GM19372 (cell line): ENCODE measurements at regions not wholly inside any gene's neighbourhood (a gene's known extent, or its start where the extent isn't known, plus 50 kb on each side); places are given as distances from the start of the nearest gene placed in this dataset.

ENCODE experiments used
- ATAC-seq: cut with Tn5 transposase; IDR thresholded peaks from one replicate; pipeline ENCODE4 v1.9.1; 2021; ENCODE audit warnings: mild to moderate bottlenecking, low read depth, moderate library complexity; ENCODE audit not compliant: unreplicated experiment

DNA sequence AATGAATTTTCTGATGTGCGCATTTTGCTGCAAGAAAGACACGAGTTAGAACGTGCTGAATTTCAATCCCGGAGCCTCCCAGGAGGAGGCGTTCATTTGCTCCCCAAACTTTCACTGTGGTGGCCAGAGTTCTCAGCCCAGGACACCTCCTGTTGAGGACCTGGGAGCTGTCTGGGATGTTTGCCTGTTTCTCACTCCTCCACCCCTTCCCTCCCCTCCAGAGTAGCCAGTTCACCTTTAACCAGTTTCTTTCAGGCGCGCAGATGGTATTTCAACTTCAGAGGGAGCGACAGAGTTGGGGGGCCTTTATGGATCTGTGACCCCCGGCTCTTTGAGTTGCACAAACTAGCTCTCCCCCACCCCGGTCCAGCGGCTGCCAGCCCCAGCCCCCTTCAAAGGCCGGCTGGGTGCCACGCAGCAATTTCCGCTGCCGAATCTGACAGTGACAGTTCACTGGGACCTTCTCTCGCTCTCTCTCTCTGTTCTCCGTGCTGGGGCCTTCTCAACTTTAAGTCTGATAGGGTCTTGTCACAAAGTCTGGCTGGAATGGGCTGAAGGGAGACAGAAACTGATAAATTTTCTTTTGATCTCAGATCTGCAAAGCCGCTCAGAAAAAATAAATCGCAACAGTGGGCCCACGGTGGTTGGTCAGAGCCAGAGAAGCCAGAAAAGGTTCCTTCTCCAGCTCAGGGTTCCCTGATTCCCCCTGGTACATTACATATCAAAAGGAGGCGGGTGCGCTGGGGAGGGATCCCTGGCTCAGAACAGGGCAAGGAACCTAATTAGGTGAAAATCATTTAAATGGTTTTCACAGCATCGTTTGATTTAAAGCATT, 100.0 kb upstream of the STX18 start:
- ATAC-seq: no peak

DNA sequence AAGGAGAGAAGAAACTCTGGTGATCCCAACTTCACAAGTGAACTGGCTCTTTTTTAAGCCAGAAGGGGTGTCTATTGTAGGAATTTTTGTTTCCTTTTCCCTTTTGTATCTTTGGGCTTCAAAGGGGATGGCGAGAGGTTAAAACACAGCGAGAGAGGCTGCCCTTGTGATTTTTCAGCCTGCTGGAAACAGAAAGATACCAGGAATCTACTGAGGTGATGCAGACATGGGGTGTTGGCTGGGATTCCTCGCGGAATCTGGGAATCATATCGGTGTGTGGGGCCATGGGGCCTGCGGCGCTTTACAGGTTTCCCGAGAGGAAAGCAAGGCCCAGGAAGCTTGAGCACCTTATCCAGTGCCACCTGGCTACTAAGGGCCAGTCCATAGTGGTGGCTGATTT, 99.4 kb upstream of the STX18 start:
- ATAC-seq: no peak

DNA sequence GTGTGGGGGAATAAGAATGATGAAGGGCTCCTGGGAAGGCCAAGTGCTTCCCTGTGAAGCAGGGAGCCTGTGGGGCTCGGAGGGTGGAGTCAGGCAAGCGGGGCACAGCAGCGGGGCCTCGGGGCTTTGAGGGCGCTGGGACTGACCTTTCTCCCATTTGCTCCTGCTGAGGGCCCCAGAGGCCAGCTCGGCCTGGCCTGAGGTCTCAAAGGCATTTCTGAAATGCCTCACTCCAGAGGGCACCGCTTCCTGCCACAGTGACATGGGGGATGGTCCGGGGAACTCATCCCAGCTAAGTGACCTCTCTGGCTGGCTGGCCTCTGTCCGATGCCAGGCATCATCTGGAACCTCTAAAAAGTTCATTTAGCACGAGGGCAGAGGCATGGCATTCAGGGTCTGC, 98.8 kb upstream of the STX18 start:
- ATAC-seq: no peak

DNA sequence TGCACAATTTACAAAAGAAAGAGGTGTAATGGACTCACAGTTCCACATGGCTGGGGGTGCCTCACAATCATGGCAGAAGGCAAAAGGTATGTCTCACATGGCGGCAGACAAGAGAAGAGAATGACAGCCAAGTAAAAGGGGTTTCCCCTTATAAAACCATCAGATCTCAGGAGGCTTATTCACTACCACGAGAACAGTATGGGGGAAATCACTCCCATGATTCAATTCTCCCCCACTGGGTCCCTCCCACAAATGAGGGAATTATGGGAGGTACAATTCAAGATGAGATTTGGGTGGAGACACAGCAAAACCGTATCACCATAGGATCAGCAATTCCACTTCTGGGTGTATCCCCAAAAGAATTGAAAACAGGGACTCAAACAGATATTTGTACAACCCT, 97.5 kb upstream of the STX18 start:
- ATAC-seq: no peak

DNA sequence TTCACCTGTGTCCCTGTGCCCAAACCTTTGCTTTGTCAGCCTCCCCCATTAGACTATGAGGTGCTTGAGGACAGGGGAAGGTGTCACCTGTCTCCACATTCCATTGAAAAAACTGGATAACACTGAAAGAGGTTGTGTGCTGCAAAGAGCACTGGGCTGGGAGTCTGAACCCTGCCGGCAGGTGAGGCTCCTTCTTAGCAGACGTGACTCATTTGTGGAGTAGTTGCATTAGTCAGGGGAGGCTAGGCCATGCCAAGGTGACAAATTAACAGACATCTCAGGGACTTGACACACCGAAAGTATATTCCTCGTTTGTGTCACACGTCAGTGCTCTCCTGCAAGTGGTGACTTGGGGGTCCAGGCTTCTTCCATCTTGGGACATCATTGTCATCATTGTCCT, 95.9 kb upstream of the STX18 start:
- no peak for ATAC-seq

DNA sequence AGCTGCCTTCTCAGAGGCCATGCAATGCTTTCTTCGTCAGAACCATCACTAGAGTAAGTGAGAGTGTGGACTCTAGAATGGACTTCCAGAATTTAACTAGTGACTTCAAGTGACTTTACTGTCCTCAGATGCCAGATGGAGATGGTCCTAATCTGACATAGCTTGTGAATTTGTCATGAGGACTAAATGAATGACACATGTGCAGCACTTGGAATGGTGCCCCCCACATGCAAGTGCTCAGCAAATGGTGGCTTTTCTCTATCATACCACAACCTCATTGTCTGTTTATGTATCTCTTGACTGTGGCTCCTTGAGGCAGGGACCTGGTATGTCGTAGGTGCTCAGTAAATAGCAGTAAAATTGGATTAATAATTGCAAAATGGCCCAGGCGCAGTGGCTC, 91.6 kb upstream of the STX18 start:
- ATAC-seq: no peak

DNA sequence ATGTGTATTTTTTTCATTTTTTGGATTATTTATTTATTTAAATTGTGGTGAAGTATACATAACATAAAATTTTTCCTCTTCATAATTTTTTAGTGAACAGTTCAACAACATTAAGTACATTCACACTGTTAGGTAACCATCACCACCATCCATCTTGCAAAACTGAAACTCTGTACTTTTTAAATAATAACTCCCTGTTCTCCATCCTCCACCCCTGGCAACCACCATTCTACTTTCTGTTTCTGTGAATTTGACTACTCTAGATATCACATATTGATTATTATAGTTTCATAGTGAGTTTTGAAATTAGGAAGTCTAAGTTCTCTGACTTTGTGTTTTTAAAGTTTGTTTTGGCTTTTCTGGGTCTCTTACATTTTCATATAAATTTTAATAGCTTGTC, 89.3 kb upstream of the STX18 start:
- ATAC-seq: peak; percentile 91

DNA sequence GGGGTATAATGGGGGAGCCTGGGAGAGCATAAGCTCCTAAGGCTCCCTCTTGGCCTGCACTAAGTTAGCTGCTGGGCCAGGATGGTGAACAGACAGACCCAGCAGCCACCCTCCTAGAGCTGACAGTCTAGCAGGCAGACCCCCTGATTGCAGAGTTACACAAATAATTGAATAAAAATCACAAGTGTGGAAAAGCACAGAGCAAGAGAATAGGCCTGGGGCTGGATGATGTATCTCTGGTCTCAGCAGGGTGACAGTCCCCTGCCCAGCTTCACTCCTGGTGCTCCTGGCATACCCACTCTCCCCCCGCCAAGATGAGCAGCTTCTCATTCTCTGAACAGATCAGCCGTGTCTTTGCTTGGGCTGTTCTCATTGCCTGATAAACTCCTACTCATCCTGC, 86.1 kb upstream of the STX18 start:
- no peak for ATAC-seq

DNA sequence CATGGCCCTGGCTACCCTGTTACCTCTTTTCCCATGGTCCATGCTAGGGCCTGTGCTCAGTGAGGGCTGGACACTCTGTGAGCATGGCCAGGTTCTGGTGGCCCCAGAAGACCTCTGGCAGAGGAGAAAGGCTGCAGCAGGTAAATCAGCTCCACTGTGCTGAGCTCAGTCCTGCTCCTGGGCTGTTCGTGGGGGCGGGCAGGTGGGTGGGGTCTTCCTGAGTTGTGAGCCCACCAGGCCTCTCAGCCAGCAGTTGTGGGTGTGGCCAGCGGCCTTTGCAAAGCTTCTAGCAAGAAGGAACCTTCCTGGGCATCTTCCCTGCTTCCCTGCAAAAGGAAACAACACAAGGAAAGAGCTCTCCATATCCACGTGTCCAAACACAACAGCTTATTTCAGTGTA, 85.3 kb upstream of the STX18 start:
- no peak for ATAC-seq

DNA sequence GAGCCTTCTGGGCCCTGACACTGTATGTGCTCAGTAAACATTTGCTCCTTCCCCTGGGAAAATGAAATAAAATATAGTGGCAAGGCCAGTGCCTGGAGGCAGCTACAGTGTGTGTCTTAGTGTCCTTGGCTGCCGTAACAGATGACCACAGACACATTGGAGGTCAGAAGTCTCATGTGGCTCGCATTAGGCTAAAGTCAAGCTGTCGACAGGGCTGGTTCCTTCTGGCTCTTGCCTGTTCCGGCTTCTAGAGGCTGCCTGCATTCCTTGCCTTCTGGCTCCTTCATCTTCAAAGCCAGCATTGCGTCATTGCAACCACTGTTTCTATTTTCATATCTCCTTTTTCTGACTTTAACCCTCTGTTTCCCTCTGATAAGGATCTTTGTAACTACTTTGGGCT, 83.6 kb upstream of the STX18 start:
- ATAC-seq: no peak

DNA sequence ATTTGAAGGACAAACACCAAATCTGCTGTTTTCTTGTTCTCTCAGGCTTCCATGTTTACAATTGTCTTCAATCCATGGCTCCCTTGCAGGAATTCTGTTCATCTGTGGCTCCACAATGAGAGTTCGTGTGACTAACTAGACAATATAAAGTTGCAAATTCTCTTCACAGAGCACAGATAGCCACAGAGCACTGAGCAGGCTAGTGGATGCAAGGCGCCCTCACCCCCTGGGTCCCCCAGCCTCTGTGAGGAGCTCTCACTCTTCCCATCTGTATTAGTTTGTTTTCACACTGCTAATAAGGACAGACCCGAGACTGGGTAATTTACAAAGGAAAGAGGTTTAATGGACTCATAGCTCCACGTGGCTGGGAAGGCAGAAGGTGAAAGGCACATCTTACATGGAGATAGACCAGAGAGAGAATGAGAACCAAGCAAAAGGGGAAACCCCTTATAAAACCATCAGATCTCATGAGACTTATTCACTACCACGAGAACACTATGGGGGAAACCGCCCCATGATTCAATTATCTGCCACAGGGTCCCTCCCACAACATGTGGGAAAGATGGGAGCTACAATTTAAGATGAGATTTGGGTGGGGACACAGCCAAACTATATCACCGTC, 82.5 kb upstream of the STX18 start:
- ATAC-seq: no peak

DNA sequence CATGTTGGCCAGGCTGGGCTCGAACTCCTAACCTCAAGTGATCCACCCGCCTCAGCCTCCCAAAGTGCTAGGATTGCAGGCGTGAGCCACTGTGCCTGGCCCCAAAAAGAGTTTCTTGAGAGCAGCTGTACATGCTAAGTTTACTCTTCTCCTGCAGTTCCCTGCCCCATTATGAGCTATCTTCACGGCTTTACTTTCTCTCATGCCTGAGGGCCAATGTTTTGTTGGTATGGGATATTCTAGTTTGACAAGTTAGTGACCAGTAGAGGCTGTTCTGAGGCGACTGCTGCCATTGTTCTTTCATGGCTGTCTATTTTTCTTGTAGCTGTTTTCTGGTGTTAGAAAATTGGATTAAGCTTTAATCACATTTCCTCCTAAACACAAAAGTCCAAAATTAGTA, 78.0 kb upstream of the STX18 start:
- no peak for ATAC-seq

DNA sequence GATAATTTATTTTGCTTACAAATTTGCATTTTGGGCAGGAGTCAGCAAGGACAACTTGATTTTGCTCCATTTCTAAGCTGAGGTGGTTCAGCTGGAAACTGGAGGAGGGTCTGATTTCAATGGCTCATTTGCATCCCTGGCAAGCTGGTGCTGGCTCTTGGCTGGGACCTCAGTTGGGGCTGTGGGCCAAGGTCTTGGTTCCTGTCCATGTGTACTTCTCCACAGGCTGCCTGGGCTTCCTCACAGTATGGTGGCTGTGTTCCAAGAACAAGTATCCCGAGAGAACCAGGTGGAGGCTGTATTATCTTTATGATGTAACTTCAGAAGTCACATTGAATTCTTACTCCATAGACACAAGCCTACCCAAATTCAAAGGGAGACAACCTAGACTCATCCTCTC, 77.0 kb upstream of the STX18 start:
- no peak for ATAC-seq

DNA sequence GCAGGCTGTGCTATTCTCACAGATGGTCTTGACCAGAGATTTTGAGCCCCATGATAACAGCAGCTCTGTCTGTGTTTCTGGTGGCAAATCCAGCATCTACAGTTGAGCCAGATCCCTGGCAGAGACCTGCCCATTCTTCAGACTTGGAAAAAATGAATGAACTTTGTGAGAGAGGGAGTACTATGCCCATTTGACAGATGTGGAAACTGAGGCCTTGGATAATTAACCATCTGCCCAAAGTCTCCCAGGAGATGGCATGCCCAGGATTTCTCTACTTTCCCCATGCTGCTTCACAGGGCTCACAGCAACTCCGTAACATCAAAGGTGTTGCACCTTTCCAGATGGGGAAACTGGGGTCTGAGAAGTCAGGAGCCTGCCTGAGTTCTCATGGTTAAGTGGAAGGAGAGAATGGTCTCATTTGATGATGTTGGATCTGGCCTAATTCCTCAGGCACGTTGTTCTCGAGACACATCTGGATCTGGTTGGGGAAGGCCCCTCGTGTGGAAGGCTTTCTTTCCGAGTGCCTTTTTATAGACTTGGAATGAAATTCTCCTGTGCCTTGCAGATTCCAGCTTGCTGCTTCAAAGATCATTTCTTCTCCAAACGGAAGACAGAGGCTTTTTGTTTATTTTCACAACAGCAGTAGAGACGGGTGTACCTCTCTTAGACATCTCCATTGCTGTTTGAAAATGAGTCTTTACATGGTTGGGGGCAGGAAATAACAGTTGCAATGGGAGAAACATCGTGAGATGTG, 73.3 kb upstream of the STX18 start:
- ATAC-seq: no peak

DNA sequence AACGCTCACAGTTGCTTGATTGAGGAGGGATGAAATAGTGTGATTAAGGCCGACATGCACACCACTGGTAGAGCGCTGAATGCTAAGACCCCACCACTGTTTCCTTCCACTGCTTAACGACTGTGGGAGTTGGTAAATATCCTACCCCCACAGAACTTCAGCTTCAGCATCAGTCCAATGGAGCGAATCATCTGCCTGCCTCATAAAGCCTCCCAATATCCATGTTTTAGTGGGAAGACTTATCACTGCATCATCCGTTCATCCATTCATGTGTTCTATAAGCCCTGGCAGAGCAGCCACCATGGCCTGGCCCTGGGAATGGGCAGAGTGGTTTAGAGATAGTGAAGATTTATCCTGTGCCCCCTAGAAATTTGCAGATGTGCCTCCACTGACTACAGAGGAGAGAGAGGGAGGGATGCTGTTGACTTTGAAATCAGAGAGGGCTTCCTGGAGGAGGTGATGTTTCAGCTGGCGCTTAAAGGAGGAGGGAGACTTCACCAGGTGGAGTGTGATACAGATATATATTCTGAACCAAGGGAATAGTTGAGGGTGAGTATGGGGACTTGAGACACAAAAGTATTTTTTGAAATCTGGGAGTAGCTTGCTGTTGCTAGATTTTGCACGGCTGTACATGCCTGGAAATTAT, 71.9 kb upstream of the STX18 start:
- no peak for ATAC-seq

DNA sequence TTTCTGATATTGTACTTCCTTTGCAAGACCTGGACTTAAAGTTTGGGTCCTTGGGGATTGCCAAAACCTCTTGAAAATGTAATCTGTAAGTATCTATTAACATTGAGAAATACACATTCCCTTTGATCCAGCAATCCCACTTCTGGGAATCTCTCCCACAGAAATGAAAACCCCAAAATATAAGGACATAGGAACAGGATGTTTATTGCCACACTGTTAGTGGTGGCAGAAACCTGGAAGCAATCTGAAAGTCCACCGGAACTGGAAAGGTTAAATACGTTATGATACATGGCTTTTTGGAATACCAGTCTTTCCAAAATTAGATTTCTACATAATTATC, 71.2 kb upstream of the STX18 start:
- ATAC-seq: no peak

DNA sequence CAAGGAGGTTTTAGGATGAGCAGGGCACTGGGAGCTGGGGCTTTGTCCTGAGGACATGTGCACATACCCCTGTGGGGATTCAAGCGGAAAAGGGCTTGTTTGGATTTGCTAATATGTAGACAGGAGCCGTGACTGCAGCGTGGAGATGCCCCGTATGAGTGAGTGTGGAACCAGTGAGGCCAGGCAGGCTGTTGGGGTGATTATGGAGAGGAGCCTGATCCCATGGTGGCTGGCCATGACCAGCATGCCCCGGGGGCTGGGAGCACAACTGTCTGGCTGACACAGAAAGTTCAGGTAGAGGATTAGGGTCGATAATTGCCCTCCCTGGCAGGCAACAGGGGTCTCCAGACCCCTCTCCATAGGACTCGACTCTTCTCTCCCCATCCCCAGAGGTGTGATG, 68.8 kb upstream of the STX18 start:
- ATAC-seq: no peak

DNA sequence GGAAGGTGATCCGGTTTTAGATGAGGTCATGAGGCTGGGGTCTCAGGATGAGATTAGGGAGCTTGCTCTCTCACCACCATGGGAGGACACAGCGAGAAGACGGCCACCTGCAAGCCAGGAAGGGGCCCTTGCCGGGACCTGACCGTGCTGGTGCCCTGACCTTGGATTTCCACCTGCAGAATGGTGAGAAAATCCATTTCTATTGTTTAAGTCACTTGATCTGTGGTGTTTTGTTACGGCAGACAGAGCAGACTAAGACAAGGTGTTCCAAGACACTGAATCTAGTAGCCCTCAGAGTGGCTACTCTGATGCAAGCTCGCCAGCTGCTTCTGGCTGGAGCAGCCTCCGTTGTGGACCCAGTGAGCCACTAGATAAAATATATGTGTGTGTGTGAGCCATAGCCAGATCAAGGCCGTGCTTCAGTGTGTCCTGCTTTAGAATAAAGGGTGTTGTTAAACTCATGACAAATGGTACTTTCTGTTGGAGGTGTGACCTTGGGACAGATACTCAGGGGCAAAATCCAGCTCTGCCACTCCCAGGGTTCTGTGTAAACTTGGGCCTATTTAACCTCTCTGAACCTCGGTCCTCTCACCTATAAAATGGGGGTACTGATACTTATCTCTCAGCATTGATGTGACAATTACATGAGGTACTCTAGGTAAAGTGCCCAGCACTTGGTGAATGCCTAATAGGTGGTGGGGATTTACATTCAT, 67.9 kb upstream of the STX18 start:
- no peak for ATAC-seq

DNA sequence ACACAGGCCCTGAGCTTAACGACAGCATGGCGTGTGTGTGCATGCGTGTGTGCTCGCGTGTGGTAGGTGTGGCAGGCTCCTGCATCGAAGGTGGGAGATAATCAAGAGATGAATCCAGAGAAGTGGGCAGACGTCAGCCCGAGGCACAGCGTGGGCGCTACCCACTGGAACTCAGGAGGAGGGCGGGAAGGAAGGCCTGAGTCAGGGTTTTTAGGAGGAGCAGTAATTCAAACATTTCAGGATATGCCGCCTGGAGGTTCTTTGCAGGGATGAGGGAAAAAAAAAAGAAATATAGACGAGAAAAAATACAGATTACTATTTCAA, 66.3 kb upstream of the STX18 start:
- ATAC-seq: no peak

DNA sequence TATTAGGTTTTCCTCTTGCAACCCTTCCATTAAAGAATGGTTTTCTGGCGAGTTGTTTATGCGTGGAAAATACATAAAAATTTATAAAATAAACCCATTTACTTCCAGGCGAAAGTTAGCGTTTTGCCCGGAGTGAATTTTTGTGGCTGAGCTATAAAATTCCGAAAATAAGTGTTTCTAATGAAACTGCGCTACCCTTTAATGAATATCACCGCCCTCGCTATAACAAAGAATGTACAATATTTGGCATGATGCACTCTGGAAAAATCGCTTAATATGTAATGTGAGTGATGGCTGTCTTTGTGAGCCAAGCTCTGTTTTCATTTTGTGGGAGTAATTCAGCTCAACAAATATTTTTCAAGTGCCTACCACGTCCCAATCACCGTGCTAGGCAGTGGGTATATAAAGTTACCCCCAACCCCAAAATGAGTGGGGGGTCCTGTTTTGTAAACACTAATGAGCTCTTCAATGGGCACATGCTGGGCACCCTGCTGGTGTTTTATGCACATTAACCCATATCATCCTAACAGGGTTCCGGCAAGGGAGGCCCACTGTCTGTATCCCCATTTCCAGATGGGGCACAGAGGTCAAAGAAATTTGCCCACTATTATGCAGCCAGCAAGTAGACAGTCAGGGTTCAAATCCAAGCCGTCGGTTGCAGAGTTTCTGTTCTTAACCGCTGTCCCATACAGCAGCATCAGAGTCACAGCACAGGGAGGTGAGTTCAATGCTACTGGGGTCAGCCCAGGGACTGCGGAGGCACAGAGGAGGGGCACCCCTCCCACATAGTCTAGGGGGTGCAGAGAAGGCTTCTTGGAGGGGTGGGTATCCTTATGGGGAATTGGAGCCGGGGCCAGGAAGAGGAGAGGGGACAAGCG, 65.7 kb upstream of the STX18 start:
- no peak for ATAC-seq
